SKM-1 treated with dmso at 0.1 percent for 144 hours (cell line): ENCODE measurements at regions not wholly inside any gene's neighbourhood (a gene's known extent, or its start where the extent isn't known, plus 50 kb on each side); places are given as distances from the start of the nearest gene placed in this dataset.
"Not testable (repeated sequence)": the region's sequence is repeated elsewhere in the genome, so short reads cannot be mapped to it uniquely, and the experiment has no call there.

Experiments used
- DNase-seq: peaks from one replicate; lab custom pipeline; 2025; ENCODE audit not compliant: unreplicated experiment; lab: John Stamatoyannopoulos, UW

GRCh38 chr7:51640841-51641240 lies 324.2 kb upstream of the COBL start:
- no peak for DNase-seq

GRCh38 chr7:51639661-51640334 lies 323.2 kb upstream of the COBL start:
- no peak for DNase-seq

- no peak for DNase-seq
Measured at GRCh38 chr7:51636503-51636902, 319.9 kb upstream of the COBL start.

- no peak for DNase-seq
Measured at GRCh38 chr7:51635775-51636174, 319.2 kb upstream of the COBL start.

- DNase-seq: no peak
Measured at GRCh38 chr7:51634538-51634937, 317.9 kb upstream of the COBL start.

GRCh38 chr7:51634025-51634424 lies 317.4 kb upstream of the COBL start:
- no peak for DNase-seq

- no peak for DNase-seq
Measured at GRCh38 chr7:51633596-51633995, 317.0 kb upstream of the COBL start.

- DNase-seq: no peak
Measured at GRCh38 chr7:51633006-51633405, 316.4 kb upstream of the COBL start.

GRCh38 chr7:51630933-51631332 lies 314.3 kb upstream of the COBL start:
- no peak for DNase-seq

- DNase-seq: no peak
Measured at GRCh38 chr7:51629206-51629605, 312.6 kb upstream of the COBL start.

GRCh38 chr7:51621956-51622355 lies 305.3 kb upstream of the COBL start:
- no peak for DNase-seq

- DNase-seq: no peak
Measured at GRCh38 chr7:51620706-51621105, 304.1 kb upstream of the COBL start.

- DNase-seq: no peak
Measured at GRCh38 chr7:51619880-51620279, 303.3 kb upstream of the COBL start.

- DNase-seq: no peak
Measured at GRCh38 chr7:51617686-51618085, 301.1 kb upstream of the COBL start.

- DNase-seq: no peak
Measured at GRCh38 chr7:51613911-51614357, 297.3 kb upstream of the COBL start.

GRCh38 chr7:51611937-51612336 lies 295.3 kb upstream of the COBL start:
- no peak for DNase-seq

GRCh38 chr7:51607447-51607846 lies 290.8 kb upstream of the COBL start:
- no peak for DNase-seq

GRCh38 chr7:51606601-51607154 lies 290.1 kb upstream of the COBL start:
- DNase-seq: no peak

GRCh38 chr7:51602376-51602775 lies 285.8 kb upstream of the COBL start:
- DNase-seq: no peak

GRCh38 chr7:51601461-51601860 lies 284.9 kb upstream of the COBL start:
- DNase-seq: no peak

- DNase-seq: not testable (repeated sequence)
Measured at GRCh38 chr7:51599935-51600334, 283.3 kb upstream of the COBL start.

GRCh38 chr7:51593628-51594027 lies 277.0 kb upstream of the COBL start:
- DNase-seq: no peak
